HG03064 (cell line): ENCODE measurements at regions not wholly inside any gene's neighbourhood (a gene's known extent, or its start where the extent isn't known, plus 50 kb on each side); places are given as distances from the start of the nearest gene placed in this dataset.

Experiments
- ATAC-seq: cut with Tn5 transposase; IDR thresholded peaks from one replicate; pipeline ENCODE4 v1.9.1; 2021; ENCODE audit warnings: low read depth; ENCODE audit not compliant: unreplicated experiment

- ATAC-seq: no peak
Observed at GRCh38 chr7:25647872-25648271, 419.6 kb upstream of the NPVF start.

GRCh38 chr7:25652366-25652765 is 424.1 kb upstream of the NPVF start:
- no peak for ATAC-seq

GRCh38 chr7:25653384-25653783 is 425.1 kb upstream of the NPVF start:
- ATAC-seq: no peak

- ATAC-seq: no peak
Observed at GRCh38 chr7:25656071-25656470, 427.8 kb upstream of the NPVF start.

- no peak for ATAC-seq
Observed at GRCh38 chr7:25656581-25657026, 428.3 kb upstream of the NPVF start.

GRCh38 chr7:25658375-25658774 is 430.1 kb upstream of the NPVF start:
- ATAC-seq: no peak

GRCh38 chr7:25659841-25660240 is 431.6 kb upstream of the NPVF start:
- ATAC-seq: no peak

- ATAC-seq: no peak
Observed at GRCh38 chr7:25662841-25663800, 434.8 kb upstream of the NPVF start.

- no peak for ATAC-seq
Observed at GRCh38 chr7:25663877-25664276, 435.6 kb upstream of the NPVF start.

- ATAC-seq: no peak
Observed at GRCh38 chr7:25664593-25664992, 436.3 kb upstream of the NPVF start.

- no peak for ATAC-seq
Observed at GRCh38 chr7:25665374-25665773, 437.1 kb upstream of the NPVF start.

GRCh38 chr7:25665903-25666670 is 437.8 kb upstream of the NPVF start:
- no peak for ATAC-seq

- no peak for ATAC-seq
Observed at GRCh38 chr7:25666671-25667060, 438.4 kb upstream of the NPVF start.

GRCh38 chr7:25669281-25669781 is 441.0 kb upstream of the NPVF start:
- ATAC-seq: no peak

GRCh38 chr7:25669961-25670841 is 441.9 kb upstream of the NPVF start:
- ATAC-seq: no peak

GRCh38 chr7:25671111-25671510 is 442.8 kb upstream of the NPVF start:
- ATAC-seq: no peak

GRCh38 chr7:25672496-25672895 is 444.2 kb upstream of the NPVF start:
- no peak for ATAC-seq

- no peak for ATAC-seq
Observed at GRCh38 chr7:25675789-25676474, 447.6 kb upstream of the NPVF start.

- ATAC-seq: no peak
Observed at GRCh38 chr7:25677595-25677994, 449.3 kb upstream of the NPVF start.

GRCh38 chr7:25678215-25678614 is 449.9 kb upstream of the NPVF start:
- ATAC-seq: no peak
